WTC11 (cell line): ENCODE measurements at regions not wholly inside any gene's neighbourhood (a gene's known extent, or its start where the extent isn't known, plus 50 kb on each side); places are given as distances from the start of the nearest gene placed in this dataset.

ENCODE experiments used
- ATAC-seq: fragments of 200-7000 bp; cut with Tn5 transposase; 2 replicates; pipeline ENCODE4 v1.10.0; 2021; ENCODE audit warnings: mild to moderate bottlenecking, moderate library complexity
- CTCF ChIA-PET: fragments of 300-600 bp; sonication (Branson Sonifier 250); formaldehyde crosslinking; loops from one replicate; lab custom pipeline; 2021; ENCODE audit warnings: antibody characterized with exemption; lab: Charles Lee
- POLR2A ChIA-PET: fragments of 350-600 bp; sonication (Branson Sonifier 250); formaldehyde crosslinking; loops from one replicate; lab custom pipeline; 2021; ENCODE audit warnings: antibody characterized with exemption; lab: Charles Lee
- DNase-seq: peaks from one replicate; pipeline ENCODE4 v3.0.0; 2021; ENCODE audit warnings: low spot score
- H3K27ac Mint-ChIP-seq: 2 replicates; pipeline ENCODE4 v1.8.0; 2021; ENCODE audit warnings: mixed read lengths
- H3K27me3 Mint-ChIP-seq: 2 replicates; pipeline ENCODE4 v1.8.0; 2021; ENCODE audit warnings: low read depth, mild to moderate bottlenecking, moderate library complexity, mixed read lengths
- H3K36me3 Mint-ChIP-seq: 2 replicates; pipeline ENCODE4 v1.8.0; 2021; ENCODE audit warnings: mixed read lengths
- H3K4me1 Mint-ChIP-seq: 2 replicates; pipeline ENCODE4 v1.8.0; 2022; ENCODE audit warnings: mixed read lengths
- H3K4me3 Mint-ChIP-seq: 2 replicates; pipeline ENCODE4 v1.8.0; 2021; ENCODE audit warnings: mild to moderate bottlenecking, moderate library complexity, mixed read lengths
- H3K9me3 Mint-ChIP-seq: 2 replicates; pipeline ENCODE4 v1.8.0; 2021; ENCODE audit warnings: mixed read lengths
- CDX4 ChIP-seq: fragments of 250-450 bp; sonication (Bioruptor Pico); IDR thresholded peaks from 2 replicates; pipeline ENCODE4 v1.9.0; 2021; ENCODE audit warnings: moderate library complexity, mild to moderate bottlenecking, inconsistent platforms, borderline replicate concordance
- E2F1 ChIP-seq: sonication (generic); formaldehyde crosslinking; IDR thresholded peaks from 2 replicates; pipeline ENCODE4 v1.8.0; 2022; ENCODE audit warnings: mild to moderate bottlenecking, missing genetic modification reagents
- E2F4 ChIP-seq: sonication (generic); formaldehyde crosslinking; IDR thresholded peaks from 2 replicates; pipeline ENCODE4 v1.8.1; 2022; ENCODE audit warnings: low read depth, mild to moderate bottlenecking, moderate library complexity, missing genetic modification reagents, borderline replicate concordance
- ERG ChIP-seq: fragments of 250-450 bp; sonication (Bioruptor Pico); IDR thresholded peaks from 2 replicates; pipeline ENCODE4 v1.8.0; 2021; ENCODE audit warnings: mild to moderate bottlenecking
- GABPB1 ChIP-seq: sonication (generic); formaldehyde crosslinking; IDR thresholded peaks from 2 replicates; pipeline ENCODE4 v1.8.1; 2023; ENCODE audit warnings: mild to moderate bottlenecking, missing genetic modification reagents
- GRHL2 ChIP-seq: fragments of 250-450 bp; sonication (Bioruptor Pico); IDR thresholded peaks from 2 replicates; pipeline ENCODE4 v1.8.0; 2022; ENCODE audit warnings: mild to moderate bottlenecking, moderate library complexity; ENCODE audit not compliant: insufficient replicate concordance, severe bottlenecking
- HMGXB4 ChIP-seq: sonication (generic); formaldehyde crosslinking; IDR thresholded peaks from 2 replicates; pipeline ENCODE4 v1.8.1; 2023; ENCODE audit warnings: mild to moderate bottlenecking, moderate library complexity, missing genetic modification reagents
- JAZF1 ChIP-seq: fragments of 250-450 bp; sonication (Bioruptor Pico); IDR thresholded peaks from 2 replicates; pipeline ENCODE4 v1.9.0; 2021; ENCODE audit warnings: moderate library complexity, mild to moderate bottlenecking, inconsistent platforms
- MXD4 ChIP-seq: fragments of 250-450 bp; sonication (Bioruptor Pico); IDR thresholded peaks from 2 replicates; pipeline ENCODE4 v1.8.0; 2021; ENCODE audit warnings: mild to moderate bottlenecking, moderate library complexity, borderline replicate concordance
- PRRX2 ChIP-seq: fragments of 250-450 bp; sonication (Bioruptor Pico); IDR thresholded peaks from 2 replicates; pipeline ENCODE4 v1.8.0; 2021; ENCODE audit warnings: mild to moderate bottlenecking
- RORB ChIP-seq: fragments of 250-450 bp; sonication (Bioruptor Pico); IDR thresholded peaks from 2 replicates; pipeline ENCODE4 v1.9.0; 2021; ENCODE audit warnings: mild to moderate bottlenecking
- SMAD3 ChIP-seq: sonication (generic); formaldehyde crosslinking; IDR thresholded peaks from 2 replicates; pipeline ENCODE4 v1.8.0; 2022; ENCODE audit warnings: missing genetic modification reagents, mild to moderate bottlenecking, borderline replicate concordance
- TCF7 ChIP-seq: sonication (generic); formaldehyde crosslinking; IDR thresholded peaks from 2 replicates; pipeline ENCODE4 v1.8.0; 2022; ENCODE audit warnings: mild to moderate bottlenecking, low read depth, missing genetic modification reagents, moderate library complexity
- USF2 ChIP-seq: sonication (generic); formaldehyde crosslinking; IDR thresholded peaks from 2 replicates; pipeline ENCODE4 v1.8.1; 2023; ENCODE audit warnings: mild to moderate bottlenecking, missing genetic modification reagents, moderate library complexity
- ZNF532 ChIP-seq: fragments of 250-450 bp; sonication (Bioruptor Pico); IDR thresholded peaks from 2 replicates; pipeline ENCODE4 v1.9.0; 2021; ENCODE audit warnings: mild to moderate bottlenecking, borderline replicate concordance
- ZSCAN18 ChIP-seq: fragments of 250-450 bp; sonication (Bioruptor Pico); IDR thresholded peaks from 2 replicates; pipeline ENCODE4 v2.1.2; 2022; ENCODE audit warnings: mild to moderate bottlenecking, moderate library complexity

GRCh38 chr10:128567551-128567950 lies 441.3 kb upstream of the MKI67 start:
- CTCF ChIA-PET: interaction anchor here (1.4 to 2.2 kb wide), 2 partner anchors 17 to 300 kb away, joined by 3 to 5 read pairs; no protein-coding TSS in a partner anchor
- POLR2A ChIA-PET: no interaction called here
- TF ChIP-seq MXD4 (CRISPR knock-in tag) (no peak), E2F4 (CRISPR knock-in tag) (no peak), ERG (CRISPR knock-in tag) (no peak), RORB (CRISPR knock-in tag) (no peak), USF2 (CRISPR knock-in tag) (no peak), PRRX2 (CRISPR knock-in tag) (no peak), TCF7 (no peak), E2F1 (CRISPR knock-in tag) (no peak), JAZF1 (CRISPR knock-in tag) (no peak), ZNF532 (CRISPR knock-in tag) (no peak), HMGXB4 (CRISPR knock-in tag) (no peak), GABPB1 (CRISPR knock-in tag) (no peak), GRHL2 (CRISPR knock-in tag) (no peak), CDX4 (no peak), SMAD3 (CRISPR knock-in tag) (no peak), ZSCAN18 (no peak)

More at GRCh38 chr10:128567551-128567950, 441.3 kb upstream of the MKI67 start:
- Mint-ChIP-seq H3K4me1 (peaks cover 13% of the 10 kb centered on the region), H3K9me3 (peaks cover 18% of the 10 kb centered on the region), H3K36me3 (peaks cover 4% of the 10 kb centered on the region; the same call in 1 of the 2 replicates), H3K27me3 (no peaks in the 10 kb centered on the region), H3K27ac (no peak overlapping the region), H3K4me3 (no peak overlapping the region)
- DNase-seq (no peak), ATAC-seq (peak; percentile 80)
